HG02678 (cell line): ENCODE measurements at regions not wholly inside any gene's neighbourhood (a gene's known extent, or its start where the extent isn't known, plus 50 kb on each side); places are given as distances from the start of the nearest gene placed in this dataset.
"Not testable (repeated sequence)": the region's sequence is repeated elsewhere in the genome, so short reads cannot be mapped to it uniquely, and the experiment has no call there.

Experiments
- ATAC-seq: cut with Tn5 transposase; IDR thresholded peaks from one replicate; pipeline ENCODE4 v1.9.1; 2021; ENCODE audit warnings: mild to moderate bottlenecking, moderate library complexity; ENCODE audit not compliant: unreplicated experiment

DNA sequence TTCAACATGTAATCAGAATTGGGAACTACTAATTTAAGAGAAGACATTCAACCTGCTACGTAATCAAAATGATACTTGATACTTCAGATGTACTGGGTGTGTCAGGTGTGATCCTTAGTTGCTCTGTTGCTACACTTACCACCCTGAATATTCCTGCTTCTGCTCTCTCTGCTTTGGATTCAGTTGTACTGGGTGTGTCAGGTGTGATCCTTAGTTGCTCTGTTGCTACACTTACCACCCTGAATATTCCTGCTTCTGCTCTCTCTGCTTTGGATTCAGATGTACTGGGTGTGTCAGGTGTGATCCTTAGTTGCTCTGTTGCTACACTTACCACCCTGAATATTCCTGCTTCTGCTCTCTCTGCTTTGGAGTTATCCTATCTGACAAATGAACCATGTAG, 290.2 kb downstream of the RAB38 start:
- not testable (repeated sequence) for ATAC-seq

DNA sequence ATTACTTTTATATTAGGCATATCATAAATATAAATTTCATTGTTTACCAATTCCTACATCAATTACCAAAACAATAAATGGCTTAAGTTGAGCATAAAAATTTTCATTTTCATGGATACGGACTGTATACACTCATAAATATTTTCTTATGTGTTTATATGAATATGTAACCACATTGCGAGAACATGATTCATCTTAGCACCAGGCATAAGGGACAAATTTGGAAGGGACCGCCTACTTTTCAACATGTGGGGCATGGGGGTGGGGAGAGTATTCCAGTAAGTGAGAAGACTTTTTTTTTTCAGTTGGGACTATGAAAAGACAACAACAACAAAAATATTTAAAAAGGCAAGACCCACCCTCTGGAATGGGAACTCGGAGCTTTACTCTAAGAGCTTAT, 296.1 kb downstream of the RAB38 start:
- ATAC-seq: no peak

DNA sequence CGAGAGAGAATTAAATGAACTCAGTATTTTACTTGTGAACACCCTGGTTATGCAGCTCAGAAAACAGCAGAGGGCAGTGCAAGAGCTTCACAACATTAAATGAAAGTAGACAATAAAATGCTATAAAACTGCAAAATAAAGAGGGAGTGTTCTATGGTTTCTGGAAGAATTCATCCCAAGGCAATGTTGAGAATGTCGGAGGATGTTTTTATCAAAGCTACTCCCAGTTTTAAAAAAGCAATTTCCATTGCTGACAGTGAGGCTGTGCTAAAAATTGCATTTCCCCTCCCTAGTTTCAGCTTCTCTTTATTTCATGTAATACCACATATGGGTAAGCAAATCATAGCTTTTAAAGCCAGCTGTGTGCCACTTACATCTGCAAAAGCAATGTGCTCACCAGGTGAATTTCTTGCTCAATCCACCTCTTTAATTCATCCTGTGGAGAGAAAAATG, 296.8 kb downstream of the RAB38 start:
- ATAC-seq: no peak

DNA sequence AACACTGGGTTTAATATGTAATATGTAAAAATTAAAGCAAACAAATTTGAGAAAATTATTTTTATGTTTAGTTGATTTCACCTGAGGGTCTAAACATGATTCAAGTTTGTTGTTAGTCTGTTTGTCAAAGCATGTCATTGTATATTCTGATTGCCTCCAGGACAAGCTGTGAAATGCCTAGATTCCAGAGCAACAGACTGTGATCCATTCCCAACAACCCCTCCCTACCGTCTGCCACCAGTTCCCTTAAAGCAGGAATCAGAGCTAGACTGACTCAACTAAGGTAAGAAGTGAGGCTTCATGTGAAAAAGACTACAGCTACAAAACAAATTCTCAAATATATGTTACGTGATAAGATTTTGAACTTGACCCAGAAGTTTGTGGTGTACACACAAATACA, 304.2 kb downstream of the RAB38 start:
- no peak for ATAC-seq

GRCh38 chr11:87870086-87870485, 305.2 kb downstream of the RAB38 start:
- no peak for ATAC-seq

GRCh38 chr11:87866951-87867350, 308.3 kb downstream of the RAB38 start:
- ATAC-seq: no peak

- no peak for ATAC-seq
These were observed 314.2 kb downstream of the RAB38 start for GRCh38 chr11:87861030-87861429.

GRCh38 chr11:87859636-87860035, 315.6 kb downstream of the RAB38 start:
- ATAC-seq: no peak

DNA sequence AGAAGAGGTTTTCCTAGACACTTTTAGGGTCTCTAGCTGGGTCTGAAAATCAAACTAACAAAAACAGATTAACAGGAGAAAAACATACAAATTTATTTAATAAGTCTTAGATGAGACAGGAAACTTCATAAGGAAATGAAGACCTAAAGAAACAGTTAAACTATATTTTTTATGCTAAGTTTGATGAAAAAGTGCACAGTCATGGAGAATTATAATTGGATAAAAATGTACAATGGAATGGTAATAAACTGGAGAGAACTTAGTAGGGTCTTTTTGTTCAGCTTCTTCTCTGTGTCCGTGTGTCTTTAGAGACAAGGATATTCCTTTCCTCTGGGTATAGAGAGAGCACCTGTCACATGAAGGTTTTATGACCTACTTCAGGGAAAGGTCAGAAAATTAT, 323.4 kb downstream of the RAB38 start:
- ATAC-seq: no peak

GRCh38 chr11:87851234-87851633, 324.0 kb downstream of the RAB38 start:
- no peak for ATAC-seq

- no peak for ATAC-seq
These were observed 326.0 kb downstream of the RAB38 start for GRCh38 chr11:87849216-87849615.

DNA sequence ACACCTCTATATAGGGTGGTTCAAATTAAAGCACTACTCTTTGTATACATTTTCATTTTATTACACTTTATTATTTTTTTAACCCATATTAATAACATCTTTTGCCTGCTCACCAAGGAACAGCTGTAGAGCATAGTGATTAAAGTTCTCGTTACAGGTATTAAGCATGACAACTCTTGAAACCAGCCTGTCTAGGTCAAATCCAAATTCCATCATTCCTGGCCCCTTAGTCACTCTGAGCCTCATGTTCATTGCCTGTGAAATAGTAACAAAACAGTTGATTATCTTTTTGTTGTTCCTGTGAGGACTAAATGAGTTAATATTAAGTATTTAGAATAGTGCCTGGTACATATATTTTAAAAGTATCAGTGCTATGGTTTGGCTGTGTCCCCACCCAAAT, 334.5 kb downstream of the RAB38 start:
- ATAC-seq: no peak

DNA sequence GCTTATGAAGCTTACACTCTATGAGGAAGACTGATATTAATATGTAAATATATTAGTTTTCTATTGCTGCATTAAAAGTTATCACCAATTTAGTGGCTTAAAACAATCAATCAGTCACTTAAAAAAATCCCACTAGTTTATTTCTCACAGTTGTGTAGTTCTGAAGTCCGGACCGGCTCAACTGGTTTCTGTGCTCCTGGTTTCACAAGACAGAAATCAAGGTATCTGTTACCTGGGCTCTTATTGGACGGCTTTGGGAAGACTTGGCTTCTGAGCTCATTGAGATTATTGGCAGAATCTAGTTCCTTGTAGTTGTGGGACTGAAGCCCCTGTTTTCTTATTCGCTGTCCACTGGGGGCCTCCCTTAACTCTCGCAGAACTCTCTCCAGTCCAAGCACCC, 343.0 kb downstream of the RAB38 start:
- no peak for ATAC-seq

- no peak for ATAC-seq
These were observed 355.2 kb downstream of the RAB38 start for GRCh38 chr11:87820011-87820410.

- no peak for ATAC-seq
These were observed 356.1 kb downstream of the RAB38 start for GRCh38 chr11:87819151-87819550.

GRCh38 chr11:87812571-87813365, 362.5 kb downstream of the RAB38 start:
- no peak for ATAC-seq

DNA sequence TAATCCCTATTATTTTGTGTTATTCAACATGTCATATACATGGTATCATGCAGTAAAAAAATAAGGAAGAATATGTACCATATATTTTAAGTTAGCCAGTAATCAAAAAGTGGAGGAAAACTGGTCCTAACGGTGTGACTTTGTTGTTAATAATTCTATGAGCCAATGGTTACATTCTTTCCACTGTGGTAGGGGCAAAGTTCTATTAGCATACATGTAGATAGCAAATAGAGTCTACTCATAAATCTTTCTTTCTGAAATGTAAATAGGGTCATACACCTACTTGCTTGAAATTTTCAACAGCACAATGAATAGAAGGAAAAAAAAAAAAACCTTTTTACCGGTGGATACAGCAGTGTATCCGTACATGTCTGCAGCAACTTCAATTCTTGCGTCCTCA, 364.8 kb downstream of the RAB38 start:
- no peak for ATAC-seq

- no peak for ATAC-seq
These were observed 366.0 kb downstream of the RAB38 start for GRCh38 chr11:87809256-87809655.

DNA sequence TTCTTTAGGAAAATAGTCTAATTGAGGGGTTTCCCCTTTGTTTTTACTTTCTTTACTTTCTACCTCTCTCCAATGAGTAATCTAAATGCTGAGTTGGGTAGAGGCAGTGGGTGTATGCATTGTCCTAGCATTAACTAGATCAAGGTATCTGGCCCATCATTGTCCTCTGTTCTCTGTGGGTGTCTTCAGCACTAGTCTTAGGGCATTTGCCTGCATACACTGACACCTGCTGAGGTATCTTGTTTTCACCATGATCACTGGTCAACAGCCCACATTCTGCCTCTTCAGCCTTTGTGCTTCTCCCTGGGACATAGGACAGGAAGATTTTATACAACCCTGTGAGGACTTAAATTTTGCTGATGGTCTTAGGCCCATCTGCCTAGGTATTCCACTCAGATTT, 371.1 kb downstream of the RAB38 start:
- ATAC-seq: no peak

DNA sequence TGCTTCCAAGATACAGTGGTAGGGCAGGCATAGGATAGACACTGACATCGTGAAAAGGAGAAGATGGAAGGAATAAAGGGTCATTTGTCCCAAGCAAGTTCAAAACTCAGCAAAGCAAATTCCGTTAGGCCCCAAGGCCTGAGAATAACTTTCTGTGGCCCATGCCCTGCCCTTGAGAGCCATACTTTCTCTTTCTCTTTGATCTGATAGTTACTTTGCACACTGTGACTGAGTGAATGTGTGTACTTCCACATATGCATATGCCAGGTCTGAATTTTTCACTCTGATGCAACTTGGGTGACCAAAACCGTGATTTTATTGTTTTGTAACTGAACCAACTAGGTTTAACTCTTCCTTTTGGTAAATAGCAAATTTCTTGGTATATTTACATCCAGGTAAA, 371.5 kb downstream of the RAB38 start:
- ATAC-seq: no peak

GRCh38 chr11:87784862-87785261, 390.4 kb downstream of the RAB38 start:
- ATAC-seq: not testable (repeated sequence)

GRCh38 chr11:87780068-87780413, 395.2 kb downstream of the RAB38 start:
- ATAC-seq: no peak
